ENCODE measurements at regions not wholly inside any gene's neighbourhood (a gene's known extent, or its start where the extent isn't known, plus 50 kb on each side); places are given as distances from the start of the nearest gene placed in this dataset.

- TF ChIP-seq, protein P1, sequence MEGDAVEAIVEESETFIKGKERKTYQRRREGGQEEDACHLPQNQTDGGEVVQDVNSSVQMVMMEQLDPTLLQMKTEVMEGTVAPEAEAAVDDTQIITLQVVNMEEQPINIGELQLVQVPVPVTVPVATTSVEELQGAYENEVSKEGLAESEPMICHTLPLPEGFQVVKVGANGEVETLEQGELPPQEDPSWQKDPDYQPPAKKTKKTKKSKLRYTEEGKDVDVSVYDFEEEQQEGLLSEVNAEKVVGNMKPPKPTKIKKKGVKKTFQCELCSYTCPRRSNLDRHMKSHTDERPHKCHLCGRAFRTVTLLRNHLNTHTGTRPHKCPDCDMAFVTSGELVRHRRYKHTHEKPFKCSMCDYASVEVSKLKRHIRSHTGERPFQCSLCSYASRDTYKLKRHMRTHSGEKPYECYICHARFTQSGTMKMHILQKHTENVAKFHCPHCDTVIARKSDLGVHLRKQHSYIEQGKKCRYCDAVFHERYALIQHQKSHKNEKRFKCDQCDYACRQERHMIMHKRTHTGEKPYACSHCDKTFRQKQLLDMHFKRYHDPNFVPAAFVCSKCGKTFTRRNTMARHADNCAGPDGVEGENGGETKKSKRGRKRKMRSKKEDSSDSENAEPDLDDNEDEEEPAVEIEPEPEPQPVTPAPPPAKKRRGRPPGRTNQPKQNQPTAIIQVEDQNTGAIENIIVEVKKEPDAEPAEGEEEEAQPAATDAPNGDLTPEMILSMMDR (IDR thresholded peaks at IDR 0.05; ENCODE audit: low read length) = no peak
- no peak for TF ChIP-seq EZH2 (IDR thresholded peaks at IDR 0.05; ENCODE audit: borderline replicate concordance, low read length)
Observed at GRCh38 chr6:30795549-30796293, 51.4 kb upstream of the IER3 start.

Data from OCI-LY1 (cell line).